K562 (cell line): ENCODE measurements at regions not wholly inside any gene's neighbourhood (a gene's known extent, or its start where the extent isn't known, plus 50 kb on each side); places are given as distances from the start of the nearest gene placed in this dataset.

ENCODE experiments used
- ELK1 ChIP-seq: sonication (generic); formaldehyde crosslinking; IDR thresholded peaks from 2 replicates; pipeline ENCODE4 v1.8.1; 2022; ENCODE audit warnings: missing genetic modification reagents
- EZH2 ChIP-seq: IDR thresholded peaks from 2 replicates; pipeline ENCODE4 v1.6.1; 2012; ENCODE audit warnings: low read depth, mild to moderate bottlenecking, inconsistent platforms, low read length, borderline replicate concordance
- JUNB ChIP-seq: fragments of 450-650 bp; formaldehyde crosslinking; conservative IDR thresholded peaks from 2 replicates; pipeline ENCODE4 v1.4.0; 2020; ENCODE audit warnings: mild to moderate bottlenecking
- MAFG ChIP-seq: fragments of 450-650 bp; conservative IDR thresholded peaks from 2 replicates; pipeline ENCODE4 v1.6.1; 2016; ENCODE audit warnings: missing genetic modification characterization, missing compliant biosample characterization
- MAZ ChIP-seq, 2 experiments: fragments of 450-650 bp in 1 of 2; sonication (generic) in 1 of 2; formaldehyde crosslinking; IDR thresholded peaks in 1 of 2; conservative IDR thresholded peaks in 1 of 2; 2 replicates each; pipeline versions ENCODE4 v1.4.0 to v1.5.0; 2020; ENCODE audit warnings: mild to moderate bottlenecking in 1 of 2, missing genetic modification reagents in 1 of 2
- MECOM ChIP-seq: fragments of 250-450 bp; sonication (Bioruptor Pico); IDR thresholded peaks from 2 replicates; pipeline ENCODE4 v1.8.0; 2022; ENCODE audit warnings: inconsistent platforms
- REST ChIP-seq, 2 experiments: fragments of 450-650 bp; formaldehyde crosslinking in 1 of 2; IDR thresholded peaks; 2 replicates each; pipeline versions ENCODE4 v1.4.0 to v1.6.1; 2014 to 2020; ENCODE audit warnings: mild to moderate bottlenecking in 2 of 2, borderline replicate concordance in 1 of 2, low read depth in 1 of 2
- SLC30A9 ChIP-seq: fragments of 250-450 bp; sonication (Bioruptor Pico); IDR thresholded peaks from 2 replicates; pipeline ENCODE4 v1.8.0; 2022; ENCODE audit warnings: mild to moderate bottlenecking, moderate library complexity
- SMC3 ChIP-seq: conservative IDR thresholded peaks from 2 replicates; pipeline ENCODE4 v1.6.1; 2011; ENCODE audit warnings: low read depth, low read length, improper control_type of control experiment; ENCODE audit not compliant: insufficient read depth
- SUPT5H ChIP-seq: fragments of 450-650 bp; IDR thresholded peaks from 2 replicates; pipeline ENCODE4 v1.6.1; 2016
- ZNF174 ChIP-seq: fragments of 250-450 bp; sonication (Bioruptor Pico); IDR thresholded peaks from 2 replicates; pipeline ENCODE4 v1.4.0; 2020; ENCODE audit warnings: mild to moderate bottlenecking
- ZNF764 ChIP-seq: fragments of 250-450 bp; sonication (Bioruptor Pico); IDR thresholded peaks from 2 replicates; pipeline ENCODE4 v1.4.0; 2020; ENCODE audit warnings: low read depth, mild to moderate bottlenecking, moderate library complexity

GRCh38 chr10:83289948-83290347 lies 849.4 kb upstream of the GHITM start:
- TF ChIP-seq SUPT5H (no peak), REST (IDR thresholded peaks at IDR 0.05; ENCODE audit: borderline replicate concordance) (no peak), REST (CRISPR knock-in tag; IDR thresholded peaks at IDR 0.05; ENCODE audit: low read depth) (no peak), EZH2 (no peak), MAFG (no peak), SLC30A9 (no peak), JUNB (CRISPR knock-in tag) (no peak), ELK1 (CRISPR knock-in tag) (no peak), ZNF174 (CRISPR knock-in tag) (no peak), ZNF764 (no peak), MAZ (CRISPR knock-in tag; conservative IDR thresholded peaks at IDR 0.05 in 1 of 2, IDR thresholded peaks at IDR 0.05 in 1 of 2) (no peak), MECOM (CRISPR knock-in tag) (no peak), SMC3 (no peak)
